Ovary (tissue), 7 donors: ENCODE measurements at regions not wholly inside any gene's neighbourhood (a gene's known extent, or its start where the extent isn't known, plus 50 kb on each side); places are given as distances from the start of the nearest gene placed in this dataset.

Experiments used
- DNase-seq, 5 donors: peaks; one replicate each; pipeline ENCODE4 v3.0.0-alpha.2; 2019 to 2020
- H3K27ac ChIP-seq, 2 donors: fragments of 200-600 bp; one replicate each; pipeline versions ENCODE4 v1.5.1 to v1.8.0; 2019 to 2022
- H3K27me3 ChIP-seq: fragments of 200-600 bp; one replicate; pipeline ENCODE4 v1.8.0; 2022
- H3K36me3 ChIP-seq: fragments of 200-600 bp; sonication (generic); one replicate; pipeline ENCODE4 v1.5.1; 2019
- H3K4me1 ChIP-seq: one replicate; pipeline ENCODE4 v1.8.1; 2013; ENCODE audit warnings: mild to moderate bottlenecking, moderate library complexity; ENCODE audit not compliant: insufficient read depth
- H3K4me3 ChIP-seq: fragments of 200-600 bp; sonication (generic); one replicate; pipeline ENCODE4 v1.5.1; 2017
- H3K9me3 ChIP-seq, 2 donors: fragments of 200-600 bp in 1 of 2; sonication (generic) in 1 of 2; one replicate each; pipeline versions ENCODE4 v1.5.1 to v1.8.1; 2013 to 2019; ENCODE audit warnings: mild to moderate bottlenecking in 1 of 2, moderate library complexity in 1 of 2
- CTCF ChIP-seq, 3 donors: fragments of 450-650 bp in 2 of 3; fragments of 200-600 bp in 1 of 3; IDR thresholded peaks; one replicate each; pipeline versions ENCODE4 v1.5.1 to v1.8.0; 2016 to 2022; ENCODE audit warnings: antibody characterized with exemption in 3 of 3, mild to moderate bottlenecking in 1 of 3
- EP300 ChIP-seq: sonication (generic); formaldehyde crosslinking; IDR thresholded peaks from one replicate; pipeline ENCODE4 v1.6.1; 2017; ENCODE audit warnings: antibody characterized with exemption
- POLR2A ChIP-seq: fragments of 450-650 bp; IDR thresholded peaks from one replicate; pipeline ENCODE4 v1.6.1; 2017; ENCODE audit warnings: antibody characterized with exemption, mild to moderate bottlenecking, moderate library complexity
- WGBS, 3 donors: extraction: QIAGEN DNeasy Blood & Tissue Kit in 1 of 3; methylation state at CpG; one replicate each; pipeline versions ENCODE4 v1.1.5 to v1.1.7; 2013 to 2017; 5-methylcytosine and 5-hydroxymethylcytosine counted together
- intact Hi-C, 4 donors: fragments of 100-400 bp; cut with DNase I; formaldehyde crosslinking; loops; one replicate each; pipeline versions ENCODE4 v1.11.0 to v1.15.1; 2022 to 2023
- donor health status: DM: no; HTN: no; CAD: no; lungs with moderate emphysema.
- donor health status: DM: no; HTN: no; CAD: no.
- donor health status: Bipolar disorder and iron deficiency.
- donor health status: DM: no; HTN: no; CAD: no.
- donor health status: DM: yes; HTN: yes; CAD: no.

- no peaks in the 10 kb centered on the region for H3K4me1 ChIP-seq
- H3K27ac ChIP-seq = no peak overlapping the region
- no peak for DNase-seq
- H3K4me3 ChIP-seq = no peak overlapping the region
- H3K27me3 ChIP-seq = no peaks in the 10 kb centered on the region
- no peaks in the 10 kb centered on the region for H3K36me3 ChIP-seq
- H3K9me3 ChIP-seq = no peaks in the 10 kb centered on the region
- TF ChIP-seq EP300 = no peak
- TF ChIP-seq CTCF (IDR thresholded peaks at IDR 0.05) = no peak
- TF ChIP-seq POLR2A = no peak
- intact Hi-C loops = no loop called here
- 84 to 87% (median 85%) methylated on average over 3 of the region's 3 CpGs for WGBS, 3 donors
Observed at GRCh38 chr6:140289186-140289585, 914.7 kb upstream of the CITED2 start.

- intact Hi-C loops = no loop called here
- Histone ChIP-seq H3K27me3 (no peaks in the 10 kb centered on the region), H3K4me1 (no peaks in the 10 kb centered on the region), H3K36me3 (no peaks in the 10 kb centered on the region), H3K4me3 (no peak overlapping the region), H3K27ac (no peak overlapping the region), H3K9me3 (no peaks in the 10 kb centered on the region)
- DNase-seq = no peak
- TF ChIP-seq CTCF (IDR thresholded peaks at IDR 0.05) = no peak
- no peak for TF ChIP-seq EP300
- TF ChIP-seq POLR2A = no peak
- 68 to 79% (median 76%) methylated on average over 1 of the region's 1 CpG for WGBS, 3 donors
Observed at GRCh38 chr6:140285998-140286690, 911.7 kb upstream of the CITED2 start.

- TF ChIP-seq POLR2A = no peak
- TF ChIP-seq CTCF (IDR thresholded peaks at IDR 0.05) = no peak
- no peak for TF ChIP-seq EP300
- no peak for DNase-seq
- no peak overlapping the region for H3K4me3 ChIP-seq
- WGBS, 3 donors = 59 to 76% (median 59%) methylated on average over 2 of the region's 2 CpGs
- no peaks in the 10 kb centered on the region for H3K36me3 ChIP-seq
- intact Hi-C loops = no loop called here
- H3K27me3 ChIP-seq = no peaks in the 10 kb centered on the region
- H3K27ac ChIP-seq = no peak overlapping the region
- H3K9me3 ChIP-seq = no peaks in the 10 kb centered on the region
- H3K4me1 ChIP-seq = no peaks in the 10 kb centered on the region
Observed at GRCh38 chr6:140285471-140285870, 911.0 kb upstream of the CITED2 start.

GRCh38 chr6:140284871-140285270 lies 910.4 kb upstream of the CITED2 start:
- no peak overlapping the region for H3K27ac ChIP-seq
- intact Hi-C loops = no loop called here
- H3K36me3 ChIP-seq = no peaks in the 10 kb centered on the region
- 87 to 98% (median 90%) methylated on average over 1 of the region's 1 CpG for WGBS, 3 donors
- no peak overlapping the region for H3K4me3 ChIP-seq
- DNase-seq = no peak
- no peaks in the 10 kb centered on the region for H3K9me3 ChIP-seq
- H3K27me3 ChIP-seq = no peaks in the 10 kb centered on the region
- TF ChIP-seq POLR2A (no peak), CTCF (IDR thresholded peaks at IDR 0.05) (no peak), EP300 (no peak)
- no peaks in the 10 kb centered on the region for H3K4me1 ChIP-seq
